GM19372 (cell line): ENCODE measurements at regions not wholly inside any gene's neighbourhood (a gene's known extent, or its start where the extent isn't known, plus 50 kb on each side); places are given as distances from the start of the nearest gene placed in this dataset.
"Not testable (repeated sequence)": the region's sequence is repeated elsewhere in the genome, so short reads cannot be mapped to it uniquely, and the experiment has no call there.

Experiments
- ATAC-seq: cut with Tn5 transposase; IDR thresholded peaks from one replicate; pipeline ENCODE4 v1.9.1; 2021; ENCODE audit warnings: mild to moderate bottlenecking, low read depth, moderate library complexity; ENCODE audit not compliant: unreplicated experiment

- ATAC-seq = no peak
Observed at GRCh38 chr1:187763976-187764375, 935.2 kb downstream of the PLA2G4A start.

- ATAC-seq = no peak
Observed at GRCh38 chr1:187771396-187771795, 942.6 kb downstream of the PLA2G4A start.

- no peak for ATAC-seq
Observed at GRCh38 chr1:187773168-187773567, 944.4 kb downstream of the PLA2G4A start.

GRCh38 chr1:187787736-187788135 lies 959.0 kb downstream of the PLA2G4A start:
- no peak for ATAC-seq

GRCh38 chr1:187788718-187789117 lies 960.0 kb downstream of the PLA2G4A start:
- no peak for ATAC-seq

GRCh38 chr1:187790724-187791123 lies 962.0 kb downstream of the PLA2G4A start:
- no peak for ATAC-seq

- no peak for ATAC-seq
Observed at GRCh38 chr1:187794561-187794960, 965.8 kb downstream of the PLA2G4A start.

GRCh38 chr1:187809549-187809948 lies 980.8 kb downstream of the PLA2G4A start:
- no peak for ATAC-seq

- no peak for ATAC-seq
Observed at GRCh38 chr1:187816646-187817045, 987.9 kb downstream of the PLA2G4A start.

- no peak for ATAC-seq
Observed at GRCh38 chr1:187817782-187818181, 989.0 kb downstream of the PLA2G4A start.

GRCh38 chr1:187819086-187819485 lies 990.3 kb downstream of the PLA2G4A start:
- no peak for ATAC-seq

GRCh38 chr1:187836557-187836956 lies 1007.8 kb downstream of the PLA2G4A start:
- no peak for ATAC-seq

GRCh38 chr1:187837787-187838186 lies 1009.0 kb downstream of the PLA2G4A start:
- ATAC-seq = no peak

- no peak for ATAC-seq
Observed at GRCh38 chr1:187838335-187839293, 1009.9 kb downstream of the PLA2G4A start.

GRCh38 chr1:187839873-187840272 lies 1011.1 kb downstream of the PLA2G4A start:
- no peak for ATAC-seq

- no peak for ATAC-seq
Observed at GRCh38 chr1:187840557-187840956, 1011.8 kb downstream of the PLA2G4A start.

- no peak for ATAC-seq
Observed at GRCh38 chr1:187842406-187843165, 1013.8 kb downstream of the PLA2G4A start.

- ATAC-seq = no peak
Observed at GRCh38 chr1:187844313-187844712, 1015.6 kb downstream of the PLA2G4A start.

GRCh38 chr1:187847531-187847930 lies 1018.8 kb downstream of the PLA2G4A start:
- ATAC-seq = no peak

- ATAC-seq = no peak
Observed at GRCh38 chr1:187848321-187848720, 1019.6 kb downstream of the PLA2G4A start.

GRCh38 chr1:187850146-187850545 lies 1021.4 kb downstream of the PLA2G4A start:
- not testable (repeated sequence) for ATAC-seq
